Urinary bladder (tissue), 3 donors: ENCODE measurements at regions not wholly inside any gene's neighbourhood (a gene's known extent, or its start where the extent isn't known, plus 50 kb on each side); places are given as distances from the start of the nearest gene placed in this dataset.

Experiments
- DNase-seq: peaks from one replicate; pipeline ENCODE4 v3.0.0-alpha.2; 2015; ENCODE audit errors: extremely low spot score
- H3K27ac ChIP-seq: one replicate; pipeline ENCODE4 v1.5.1; 2013; ENCODE audit warnings: low read depth, mild to moderate bottlenecking, moderate library complexity
- H3K36me3 ChIP-seq: one replicate; pipeline ENCODE4 v1.6.1; 2013; ENCODE audit warnings: mild to moderate bottlenecking, moderate library complexity; ENCODE audit not compliant: insufficient read depth
- H3K4me1 ChIP-seq: one replicate; pipeline ENCODE4 v1.6.1; 2013; ENCODE audit warnings: mild to moderate bottlenecking, moderate library complexity; ENCODE audit not compliant: insufficient read depth
- H3K4me3 ChIP-seq: one replicate; pipeline ENCODE4 v1.5.1; 2013; ENCODE audit warnings: low read depth, low read length
- WGBS: extraction: QIAGEN DNeasy Blood & Tissue Kit; methylation state at CpG from one replicate; pipeline ENCODE4 v1.1.7; 2013; 5-methylcytosine and 5-hydroxymethylcytosine counted together
- donor health status: healthy with polysubstance abuse.
- donor health status: healthy.

DNA sequence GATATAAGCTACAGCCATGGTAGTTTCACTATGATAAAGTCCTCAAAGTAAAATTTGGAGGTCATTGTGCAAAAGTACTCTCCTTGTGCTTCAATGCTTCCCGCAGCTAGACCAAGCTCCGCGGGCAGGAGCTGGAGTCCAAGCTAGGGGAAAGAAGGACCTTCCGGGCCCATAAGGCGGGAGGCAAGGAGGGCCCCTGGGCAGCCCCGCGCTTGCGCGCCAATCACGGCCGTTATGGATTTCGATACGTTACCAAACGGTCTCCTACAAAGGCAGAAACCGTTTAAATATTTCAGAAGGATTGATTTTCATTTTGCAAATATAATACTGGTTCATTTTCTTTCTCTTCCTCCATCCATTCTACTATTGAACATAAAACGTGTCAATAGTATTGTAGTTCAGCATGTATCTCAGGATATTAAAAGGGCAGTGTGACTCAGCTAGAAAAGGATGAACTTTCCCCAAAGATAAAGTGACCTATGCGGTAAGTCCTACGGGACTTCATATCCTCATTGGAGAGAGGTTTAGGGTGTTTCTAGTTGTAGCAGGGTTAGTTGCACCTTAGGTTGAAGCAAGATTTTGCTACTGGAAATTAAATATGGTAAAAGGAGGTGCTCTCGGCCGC, 128.0 kb downstream of the KIF20B start:
- H3K27ac ChIP-seq = no peak overlapping the region
- DNase-seq = no peak
- no peaks in the 10 kb centered on the region for H3K36me3 ChIP-seq
- no peak overlapping the region for H3K4me3 ChIP-seq
- H3K4me1 ChIP-seq = no peaks in the 10 kb centered on the region
- 97% methylated on average over 20 of the region's 20 CpGs for WGBS

DNA sequence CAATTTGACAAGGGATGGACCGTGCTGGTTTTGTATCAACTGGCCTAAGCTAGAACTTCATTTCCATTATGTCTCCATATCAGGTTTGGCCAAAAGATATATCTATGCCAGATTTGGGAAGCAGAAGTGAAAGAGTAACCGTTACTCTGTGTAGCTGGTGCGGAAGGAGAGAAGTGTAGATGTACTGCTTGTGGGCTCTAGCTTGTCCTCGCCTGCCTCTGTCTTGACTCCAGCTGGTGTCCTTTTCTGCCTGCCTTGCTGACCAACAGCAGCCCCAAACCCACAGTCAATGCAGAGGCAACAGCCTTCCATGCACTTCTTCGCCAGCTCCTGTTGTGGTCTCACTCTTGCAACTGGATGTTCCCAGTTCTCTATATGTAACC, 128.5 kb downstream of the KIF20B start:
- DNase-seq = no peak
- Histone ChIP-seq H3K4me1 (no peaks in the 10 kb centered on the region), H3K27ac (no peak overlapping the region), H3K4me3 (no peak overlapping the region), H3K36me3 (no peaks in the 10 kb centered on the region)
- 91% methylated on average over 5 of the region's 5 CpGs for WGBS

DNA sequence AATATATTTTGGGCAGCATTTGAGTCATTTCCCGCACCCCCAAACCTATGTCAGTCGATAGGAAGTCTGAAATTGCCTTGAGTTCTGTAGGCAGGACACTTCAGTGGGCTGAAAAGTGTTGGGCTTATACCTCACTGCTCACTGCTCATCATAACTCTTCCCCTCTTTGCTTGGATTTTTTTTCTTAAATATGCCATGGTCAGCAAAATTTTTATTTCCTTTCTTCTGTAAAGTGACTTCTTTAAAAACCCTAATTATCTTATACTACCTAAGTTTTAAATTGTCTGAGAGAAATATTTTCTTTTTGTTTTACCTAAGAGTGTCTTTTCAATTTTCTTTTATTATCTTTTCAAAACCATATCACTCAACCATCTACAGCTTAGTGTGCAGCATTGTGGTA, 129.2 kb downstream of the KIF20B start:
- no peaks in the 10 kb centered on the region for H3K36me3 ChIP-seq
- DNase-seq = no peak
- 94% methylated on average over 2 of the region's 2 CpGs for WGBS
- no peaks in the 10 kb centered on the region for H3K4me1 ChIP-seq
- no peak overlapping the region for H3K27ac ChIP-seq
- no peak overlapping the region for H3K4me3 ChIP-seq

DNA sequence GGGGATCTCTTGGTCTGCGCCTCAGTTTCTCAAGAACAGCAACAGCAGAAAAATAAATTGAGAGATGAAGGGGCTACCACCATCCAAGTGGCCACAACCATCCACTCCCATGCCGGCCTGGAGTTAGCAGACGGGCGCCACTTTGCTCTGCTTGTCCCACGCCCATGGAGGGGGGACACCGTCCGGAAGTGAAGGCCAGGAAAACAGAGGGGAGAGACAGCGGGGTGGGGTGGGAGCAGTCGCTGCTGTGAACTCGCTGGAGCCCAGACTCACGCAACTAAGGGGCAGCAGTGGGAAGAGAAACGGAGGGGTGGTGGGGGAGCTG, 135.4 kb downstream of the KIF20B start:
- H3K4me3 ChIP-seq = peak overlapping the region; percentile 41
- WGBS = 29% methylated on average over 12 of the region's 12 CpGs
- DNase-seq = no peak
- peak overlapping the region; percentile 73 for H3K27ac ChIP-seq
- H3K4me1 ChIP-seq = no peaks in the 10 kb centered on the region
- no peaks in the 10 kb centered on the region for H3K36me3 ChIP-seq

DNA sequence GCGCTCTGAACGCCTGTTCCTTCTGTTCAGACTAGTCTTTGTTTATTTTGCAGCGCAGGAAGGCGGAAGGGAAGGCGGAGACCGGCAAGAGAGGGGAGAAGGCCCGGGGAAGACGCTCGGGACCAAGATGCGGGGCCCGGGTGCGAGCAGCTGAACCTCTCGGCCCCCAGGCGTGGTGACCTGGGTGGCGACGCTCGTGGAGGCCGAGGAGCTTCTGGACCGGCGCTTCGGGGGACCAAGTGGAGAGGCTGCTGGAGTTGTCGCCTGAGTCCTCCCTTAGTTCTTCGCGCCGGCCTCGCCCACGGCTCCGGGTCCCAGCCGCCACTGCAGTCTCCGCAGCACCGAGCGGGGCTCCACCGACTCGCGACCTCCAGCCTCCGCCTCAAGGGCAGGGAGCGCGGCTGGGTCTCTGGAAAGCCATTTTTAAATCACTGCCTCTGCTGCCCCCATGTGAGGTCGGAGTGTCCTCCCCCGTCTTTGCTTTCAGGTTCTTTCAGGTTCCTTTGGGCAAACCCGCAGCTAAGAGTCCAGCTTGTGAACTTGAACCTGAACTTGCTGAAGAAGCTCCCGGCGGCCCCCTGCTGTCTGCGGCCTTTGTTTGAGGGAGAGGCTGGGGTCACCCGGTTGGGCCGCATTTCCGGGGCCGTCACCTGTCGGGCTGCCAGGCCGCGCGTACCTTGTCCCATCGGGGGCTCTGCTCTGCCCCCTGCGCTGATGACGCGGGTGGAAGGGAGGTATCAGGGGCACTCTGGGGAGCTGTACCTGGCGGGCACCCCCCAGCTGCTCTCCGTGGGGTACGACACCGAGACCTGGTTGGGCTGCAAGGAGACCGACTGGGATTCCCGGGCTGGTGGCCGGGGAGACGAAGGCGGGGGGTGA, 136.0 kb downstream of the KIF20B start:
- Histone ChIP-seq H3K27ac (peak overlapping the region; percentile 73), H3K36me3 (no peaks in the 10 kb centered on the region), H3K4me1 (no peaks in the 10 kb centered on the region), H3K4me3 (peak overlapping the region; percentile 41)
- DNase-seq = peak; percentile 39
- 5% methylated on average over 65 of the region's 65 CpGs for WGBS

DNA sequence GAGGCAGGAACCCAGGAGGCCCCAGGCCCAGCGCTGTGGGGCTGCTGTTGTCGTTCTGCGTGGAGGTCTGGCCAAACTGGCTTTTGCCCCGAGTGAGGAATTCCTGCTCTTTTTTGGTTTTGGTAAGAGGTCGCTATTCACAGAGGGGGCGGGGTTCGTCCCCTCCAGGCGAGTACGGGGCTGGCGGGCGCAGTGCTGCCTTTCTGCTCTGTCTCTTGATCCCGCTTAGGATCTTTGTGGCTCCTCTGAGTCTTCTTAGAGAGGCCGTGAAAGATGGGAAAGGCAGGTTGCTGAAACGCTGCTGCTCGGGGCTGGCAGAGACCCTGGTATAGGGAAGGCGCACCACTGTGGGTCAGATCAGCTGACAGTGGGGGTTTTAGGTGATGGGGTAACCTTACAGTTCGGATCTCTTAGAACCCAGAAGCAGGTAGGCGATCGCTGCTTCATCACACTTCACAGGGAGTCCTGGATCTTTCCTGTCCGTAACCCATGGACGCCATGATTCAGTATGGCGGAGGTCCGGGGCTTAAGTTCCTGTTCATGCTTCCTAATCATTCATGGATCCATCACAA, 136.7 kb downstream of the KIF20B start:
- no peak for DNase-seq
- Histone ChIP-seq H3K36me3 (no peaks in the 10 kb centered on the region), H3K4me3 (peak overlapping the region; percentile 41), H3K4me1 (no peaks in the 10 kb centered on the region), H3K27ac (peak overlapping the region; percentile 73)
- 39% methylated on average over 23 of the region's 23 CpGs for WGBS

DNA sequence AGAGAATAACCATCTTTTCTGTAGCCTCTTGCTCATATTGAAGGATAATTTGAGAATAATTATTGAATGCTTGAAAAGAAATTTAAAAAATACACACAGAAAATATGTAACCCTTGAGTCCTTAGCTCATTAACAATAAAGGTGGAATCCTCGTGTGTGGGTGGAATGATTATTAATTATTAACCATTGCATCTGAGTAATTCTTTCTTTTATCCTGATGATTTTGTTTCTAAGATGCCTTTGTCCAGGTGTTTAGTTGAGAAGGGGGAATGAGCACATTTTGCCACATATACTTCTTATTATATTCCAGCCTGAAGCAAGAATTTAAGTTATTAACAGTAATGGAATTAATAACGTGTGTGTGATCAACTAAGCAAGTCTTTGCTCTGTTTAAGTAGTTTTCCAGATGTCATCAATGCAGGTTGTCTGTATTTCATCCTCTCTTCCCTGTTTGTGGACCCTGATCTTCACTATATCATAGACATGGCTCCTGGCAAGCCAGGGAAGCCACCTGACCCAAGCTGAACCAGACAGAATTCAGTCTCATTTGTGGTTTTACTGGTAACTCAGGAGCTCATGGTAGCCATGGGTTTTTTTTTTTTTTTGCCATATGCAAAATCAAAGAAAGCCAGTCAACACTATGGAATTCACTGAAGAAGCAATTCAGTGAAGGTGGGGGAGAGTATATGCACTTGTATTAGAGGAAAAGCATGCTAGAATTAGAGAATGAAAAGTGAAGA, 144.3 kb downstream of the KIF20B start:
- Histone ChIP-seq H3K4me3 (no peak overlapping the region), H3K27ac (no peak overlapping the region), H3K36me3 (no peaks in the 10 kb centered on the region), H3K4me1 (no peaks in the 10 kb centered on the region)
- WGBS = 84% methylated on average over 2 of the region's 2 CpGs
- DNase-seq = no peak

DNA sequence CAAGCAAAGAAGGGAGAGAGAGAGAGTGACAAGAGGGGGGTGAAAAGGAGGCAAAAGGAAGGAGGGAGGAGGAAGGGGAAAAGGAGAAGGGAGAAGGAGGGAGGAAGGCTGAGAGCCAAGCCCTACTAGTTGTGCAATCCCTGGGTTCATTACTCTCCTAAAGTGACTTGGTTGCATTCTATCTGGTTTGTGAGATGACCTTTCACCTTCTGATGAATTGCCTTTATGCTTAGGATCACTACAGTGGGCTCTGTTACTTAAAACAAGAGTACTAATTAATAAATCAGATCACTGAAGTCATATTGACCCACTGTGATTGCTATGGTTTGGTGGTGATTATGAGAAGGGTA, 144.9 kb downstream of the KIF20B start:
- Histone ChIP-seq H3K36me3 (no peaks in the 10 kb centered on the region), H3K4me1 (no peaks in the 10 kb centered on the region), H3K27ac (no peak overlapping the region), H3K4me3 (no peak overlapping the region)
- no peak for DNase-seq

DNA sequence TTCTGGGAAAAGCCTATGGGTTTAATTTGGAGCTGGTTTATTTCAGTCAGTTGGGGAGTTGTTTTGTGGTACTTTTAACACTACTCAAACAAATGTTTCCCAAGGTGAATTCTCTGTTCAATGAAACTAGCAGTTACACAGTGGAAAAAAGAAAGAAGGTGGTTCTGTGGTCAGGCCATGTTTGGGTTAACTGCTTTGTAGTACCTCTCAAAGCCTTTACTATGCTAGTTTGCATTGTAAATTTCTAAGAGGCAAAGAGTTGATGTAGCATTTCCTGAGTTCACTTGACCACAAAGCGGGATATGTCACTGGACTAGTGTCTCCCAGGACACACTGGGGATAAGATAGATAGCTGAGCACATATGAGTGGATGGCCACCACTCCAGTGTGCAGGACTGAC, 145.4 kb downstream of the KIF20B start:
- Histone ChIP-seq H3K36me3 (no peaks in the 10 kb centered on the region), H3K4me3 (no peak overlapping the region), H3K4me1 (no peaks in the 10 kb centered on the region), H3K27ac (no peak overlapping the region)
- DNase-seq = no peak
- WGBS = 90% methylated on average over 1 of the region's 1 CpG

DNA sequence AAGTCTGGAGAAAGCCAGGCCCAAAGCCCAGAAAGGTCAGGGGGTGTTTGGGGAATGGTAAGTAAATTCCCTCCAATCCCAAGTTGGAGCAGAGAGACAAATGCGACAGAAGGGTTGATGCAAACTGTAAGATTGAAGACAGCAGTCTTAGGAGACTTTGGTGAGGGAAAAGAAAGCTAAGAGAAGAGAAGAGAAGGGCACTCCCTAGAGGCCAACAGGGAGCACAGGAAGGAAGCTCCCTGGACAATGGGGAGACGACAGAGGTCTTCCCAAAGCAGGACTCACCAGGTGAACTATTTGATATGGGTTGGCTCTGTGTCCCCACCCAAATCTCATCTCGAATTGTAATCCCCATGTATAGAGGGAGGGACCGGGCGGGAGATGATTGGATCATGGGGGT, 151.5 kb downstream of the KIF20B start:
- WGBS = 94% methylated on average over 5 of the region's 5 CpGs
- Histone ChIP-seq H3K4me1 (no peaks in the 10 kb centered on the region), H3K36me3 (no peaks in the 10 kb centered on the region), H3K27ac (no peak overlapping the region), H3K4me3 (no peak overlapping the region)
- no peak for DNase-seq

DNA sequence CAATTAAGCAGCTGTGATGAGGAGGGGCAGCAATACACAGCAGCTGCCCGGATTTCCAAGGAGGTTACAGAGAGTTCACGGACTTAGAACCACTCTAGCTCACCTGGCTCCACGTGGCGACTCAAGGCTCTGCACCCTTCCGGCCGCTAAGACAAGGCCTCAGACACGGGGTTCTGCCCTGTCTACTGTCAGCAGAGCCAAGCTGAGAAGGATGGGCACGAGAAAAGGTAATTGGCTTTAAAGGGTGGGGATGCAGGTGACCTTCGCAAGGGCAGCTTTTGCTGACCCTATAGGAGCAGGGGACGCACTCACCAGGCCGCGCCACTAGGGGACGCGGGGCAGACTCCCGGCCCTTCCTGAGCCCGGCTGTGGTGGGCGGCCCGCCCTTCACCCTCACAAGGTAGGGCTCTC, 152.4 kb downstream of the KIF20B start:
- Histone ChIP-seq H3K27ac (no peak overlapping the region), H3K36me3 (no peaks in the 10 kb centered on the region), H3K4me3 (no peak overlapping the region), H3K4me1 (no peaks in the 10 kb centered on the region)
- 78% methylated on average over 18 of the region's 18 CpGs for WGBS
- DNase-seq = no peak

DNA sequence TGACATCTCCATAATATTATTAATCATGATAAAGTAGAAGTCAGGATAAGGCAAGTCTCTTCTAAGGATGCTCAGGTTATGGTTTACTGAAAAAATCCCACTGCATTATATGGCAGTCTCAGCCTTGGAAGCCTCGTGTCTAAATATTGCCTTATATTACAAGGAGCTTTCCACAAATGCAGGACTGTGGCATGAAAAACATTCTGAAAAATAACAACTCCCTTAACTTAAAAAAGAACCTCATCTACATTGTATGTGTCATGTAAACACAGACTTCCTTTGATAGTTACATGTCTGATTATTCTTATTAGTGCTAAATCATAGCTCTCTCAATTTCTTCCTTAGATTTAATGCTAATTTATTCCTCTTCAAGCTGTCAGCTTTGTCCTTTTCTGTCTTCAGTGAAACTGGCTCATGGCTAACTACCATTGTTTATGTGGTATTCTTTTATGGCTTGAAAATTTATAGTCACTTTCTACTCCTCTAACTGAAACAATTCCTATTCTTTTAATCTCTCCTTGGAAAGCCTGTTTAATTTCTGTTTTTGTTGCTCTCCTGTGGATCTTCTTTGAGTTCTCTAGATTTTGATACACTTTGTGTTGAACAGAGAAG, 156.1 kb downstream of the KIF20B start:
- DNase-seq = no peak
- no peaks in the 10 kb centered on the region for H3K36me3 ChIP-seq
- 29% methylated on average over 1 of the region's 1 CpG for WGBS
- no peak overlapping the region for H3K4me3 ChIP-seq
- H3K27ac ChIP-seq = no peak overlapping the region
- H3K4me1 ChIP-seq = no peaks in the 10 kb centered on the region

DNA sequence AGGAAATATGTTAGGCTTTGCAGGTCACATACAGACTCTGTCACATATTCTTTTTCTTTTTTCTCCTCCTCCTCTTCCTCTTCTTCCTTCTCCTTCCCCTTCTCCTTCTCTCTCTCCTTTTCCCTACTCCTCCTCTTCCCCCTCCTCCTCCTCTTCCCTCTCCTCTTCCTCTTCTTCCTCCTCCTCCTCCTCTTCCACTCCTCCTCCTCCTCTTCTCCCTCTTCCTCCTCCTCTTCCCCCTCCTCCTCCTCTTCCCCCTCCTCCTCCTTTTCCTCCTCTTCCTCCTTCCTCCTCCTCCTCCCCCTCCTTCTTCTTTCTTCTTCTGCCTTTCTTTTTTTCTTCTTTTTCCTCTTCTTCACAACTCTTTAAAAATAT, 159.8 kb downstream of the KIF20B start:
- Histone ChIP-seq H3K27ac (peak overlapping the region; percentile 67), H3K4me1 (no peaks in the 10 kb centered on the region), H3K4me3 (peak overlapping the region; percentile 28), H3K36me3 (no peaks in the 10 kb centered on the region)
- no peak for DNase-seq
